Stimulated activated naive B cell treated with anti-CD40 and anti-IgM and Interleukin-4, amounts not matched to agents 10 μg/mL and 1 μg/mL and 100 μg/mL, for 72 hours (primary cell): ENCODE measurements at regions not wholly inside any gene's neighbourhood (a gene's known extent, or its start where the extent isn't known, plus 50 kb on each side); places are given as distances from the start of the nearest gene placed in this dataset.

ENCODE experiments used
- ATAC-seq, 2 donors: fragments of 150-1000 bp; cut with Tn5 transposase; replicated peaks; 2 replicates each; pipeline ENCODE4 v1.10.0; 2021; ENCODE audit warnings: moderate library complexity in 1 of 2
- DNase-seq: peaks from one replicate; pipeline ENCODE4 v3.0.0; 2021
- H3K27ac Mint-ChIP-seq: one replicate; pipeline ENCODE4 v1.8.0; 2022; ENCODE audit warnings: mild to moderate bottlenecking, mixed read lengths
- H3K27me3 Mint-ChIP-seq, 2 donors: one replicate each; pipeline ENCODE4 v1.8.0; 2022; ENCODE audit warnings: mixed read lengths in 2 of 2
- H3K36me3 Mint-ChIP-seq, 2 donors: one replicate each; pipeline ENCODE4 v1.8.0; 2022; ENCODE audit warnings: mixed read lengths in 2 of 2, mild to moderate bottlenecking in 1 of 2
- H3K4me1 Mint-ChIP-seq, 2 donors: one replicate each; pipeline ENCODE4 v1.8.0; 2022; ENCODE audit warnings: mixed read lengths in 2 of 2, mild to moderate bottlenecking in 1 of 2
- H3K4me3 Mint-ChIP-seq, 2 donors: one replicate each; pipeline ENCODE4 v1.8.0; 2022; ENCODE audit warnings: mild to moderate bottlenecking in 2 of 2, mixed read lengths in 2 of 2, moderate library complexity in 1 of 2
- H3K9me3 Mint-ChIP-seq, 2 donors: one replicate each; pipeline ENCODE4 v1.8.0; 2022; ENCODE audit warnings: mixed read lengths in 2 of 2, mild to moderate bottlenecking in 1 of 2

GRCh38 chr7:17239683-17240521 is 58.5 kb upstream of the AHR start:
- Mint-ChIP-seq H3K27ac (no peak overlapping the region), H3K27me3 (no peaks in the 10 kb centered on the region), H3K4me3 (no peak overlapping the region), H3K9me3 (peaks cover 0 to 2% of the 10 kb centered on the region in 2 donors), H3K4me1 (peaks cover 15 to 20% of the 10 kb centered on the region in 2 donors), H3K36me3 (peaks cover 0 to 3% of the 10 kb centered on the region in 2 donors)
- DNase-seq (no peak), ATAC-seq (no peak)

GRCh38 chr7:17242504-17242903 is 55.9 kb upstream of the AHR start:
- no peak for ATAC-seq
- Mint-ChIP-seq H3K36me3 (no peaks in the 10 kb centered on the region), H3K4me3 (no peak overlapping the region), H3K27ac (no peak overlapping the region), H3K4me1 (peaks cover 0 to 5% of the 10 kb centered on the region in 2 donors), H3K27me3 (no peaks in the 10 kb centered on the region), H3K9me3 (no peaks in the 10 kb centered on the region)
- no peak for DNase-seq

- Mint-ChIP-seq H3K36me3 (no peaks in the 10 kb centered on the region), H3K27me3 (no peaks in the 10 kb centered on the region), H3K9me3 (no peaks in the 10 kb centered on the region), H3K4me1 (no peaks in the 10 kb centered on the region), H3K27ac (no peak overlapping the region), H3K4me3 (no peak overlapping the region)
- DNase-seq (no peak), ATAC-seq (no peak)
These were observed 53.7 kb upstream of the AHR start for GRCh38 chr7:17244786-17245185.

- Mint-ChIP-seq H3K36me3 (peaks cover 0 to 4% of the 10 kb centered on the region in 2 donors), H3K4me1 (no peaks in the 10 kb centered on the region), H3K27me3 (no peaks in the 10 kb centered on the region), H3K4me3 (no peak overlapping the region), H3K27ac (no peak overlapping the region), H3K9me3 (no peaks in the 10 kb centered on the region)
- DNase-seq, result no peak
- no peak for ATAC-seq
These were observed 51.1 kb upstream of the AHR start for GRCh38 chr7:17247357-17247756.

- Mint-ChIP-seq H3K36me3 (peaks cover 0 to 5% of the 10 kb centered on the region in 2 donors), H3K9me3 (peaks cover 0 to 1% of the 10 kb centered on the region in 2 donors), H3K27ac (no peak overlapping the region), H3K4me1 (no peaks in the 10 kb centered on the region), H3K4me3 (no peak overlapping the region), H3K27me3 (no peaks in the 10 kb centered on the region)
- DNase-seq, result no peak
- ATAC-seq, result no peak
These were observed 49.9 kb upstream of the AHR start for GRCh38 chr7:17248527-17248926.
